ENCODE measurements at regions not wholly inside any gene's neighbourhood (a gene's known extent, or its start where the extent isn't known, plus 50 kb on each side); places are given as distances from the start of the nearest gene placed in this dataset.

- no peak for DNase-seq
Measured at GRCh38 chr1:30061292-30062220, 661.8 kb downstream of the MATN1 start.

- no peak for DNase-seq
Measured at GRCh38 chr1:30060738-30061137, 662.6 kb downstream of the MATN1 start.

- no peak for DNase-seq
Measured at GRCh38 chr1:30058970-30059369, 664.4 kb downstream of the MATN1 start.

- DNase-seq = no peak
Measured at GRCh38 chr1:30054126-30054525, 669.3 kb downstream of the MATN1 start.

- no peak for DNase-seq
Measured at GRCh38 chr1:30052178-30052577, 671.2 kb downstream of the MATN1 start.

- DNase-seq = no peak
Measured at GRCh38 chr1:30051777-30052176, 671.6 kb downstream of the MATN1 start.

GRCh38 chr1:30049748-30050296, 673.6 kb downstream of the MATN1 start:
- DNase-seq = no peak

GRCh38 chr1:30048905-30049304, 674.5 kb downstream of the MATN1 start:
- DNase-seq = no peak

GRCh38 chr1:30047576-30047975, 675.8 kb downstream of the MATN1 start:
- no peak for DNase-seq

GRCh38 chr1:30046751-30047150, 676.6 kb downstream of the MATN1 start:
- no peak for DNase-seq

GRCh38 chr1:30045304-30046090, 677.9 kb downstream of the MATN1 start:
- DNase-seq = no peak

GRCh38 chr1:30044656-30045144, 678.7 kb downstream of the MATN1 start:
- no peak for DNase-seq

GRCh38 chr1:30043731-30044408, 679.5 kb downstream of the MATN1 start:
- no peak for DNase-seq

- no peak for DNase-seq
Measured at GRCh38 chr1:30043256-30043655, 680.1 kb downstream of the MATN1 start.

GRCh38 chr1:30042438-30043147, 680.8 kb downstream of the MATN1 start:
- DNase-seq = no peak

GRCh38 chr1:30041741-30042437, 681.5 kb downstream of the MATN1 start:
- no peak for DNase-seq

GRCh38 chr1:30040081-30041019, 683.0 kb downstream of the MATN1 start:
- no peak for DNase-seq

- no peak for DNase-seq
Measured at GRCh38 chr1:30039354-30040080, 683.9 kb downstream of the MATN1 start.

Measured in activated T-cell treated with anti-CD3 and anti-CD28 coated beads, Interleukin-2, amount 50 U/mL, for 1 hour (primary cell).